Gastrocnemius medialis (tissue), 4 donors: ENCODE measurements at regions not wholly inside any gene's neighbourhood (a gene's known extent, or its start where the extent isn't known, plus 50 kb on each side); places are given as distances from the start of the nearest gene placed in this dataset.

Experiments used
- ATAC-seq, 2 donors: fragments of 150-250 bp; one replicate each; pipeline ENCODE4 v1.9.1; 2016
- DNase-seq, 2 donors: peaks; one replicate each; pipeline ENCODE4 v3.0.0-alpha.2; 2019
- H3K27ac ChIP-seq, 4 donors: fragments of 200-600 bp; sonication (generic); 1 replicate in 1 of 4; 2 replicates in 3 of 4; pipeline ENCODE4 v1.5.1; 2016 to 2018; ENCODE audit warnings: mild to moderate bottlenecking in 2 of 4, moderate library complexity in 1 of 4
- H3K27me3 ChIP-seq, 3 donors: fragments of 200-600 bp; sonication (generic) in 2 of 3; 1 replicate in 1 of 3; 2 replicates in 2 of 3; pipeline versions ENCODE4 v1.5.1 to v1.6.0; 2016 to 2019; ENCODE audit warnings: mild to moderate bottlenecking in 1 of 3, moderate library complexity in 1 of 3
- H3K36me3 ChIP-seq, 2 donors: fragments of 200-600 bp; sonication (generic) in 1 of 2; one replicate each; pipeline ENCODE4 v1.5.1; 2017 to 2018
- H3K4me1 ChIP-seq, 2 donors: fragments of 200-600 bp; sonication (generic) in 1 of 2; one replicate each; pipeline ENCODE4 v1.5.1; 2016 to 2017; ENCODE audit warnings: mild to moderate bottlenecking in 2 of 2
- H3K4me3 ChIP-seq, 4 donors: fragments of 200-600 bp; sonication (generic) in 3 of 4; 1 replicate in 1 of 4; 2 replicates in 3 of 4; pipeline ENCODE4 v1.5.1; 2016 to 2019; ENCODE audit warnings: mild to moderate bottlenecking in 2 of 4
- H3K9me3 ChIP-seq, 3 donors: fragments of 200-600 bp; sonication (generic) in 2 of 3; 1 replicate in 1 of 3; 2 replicates in 2 of 3; pipeline ENCODE4 v1.5.1; 2016 to 2019
- CTCF ChIP-seq, 5 experiments: fragments of 450-650 bp in 3 of 5; fragments of 200-600 bp in 2 of 5; sonication (generic) in 2 of 5; IDR thresholded peaks in 4 of 5; conservative IDR thresholded peaks in 1 of 5; 1 replicate in 4 of 5; 2 replicates in 1 of 5; pipeline ENCODE4 v1.5.1; 2016 to 2019; ENCODE audit warnings: antibody characterized with exemption in 5 of 5, mild to moderate bottlenecking in 3 of 5, moderate library complexity in 3 of 5
- POLR2A ChIP-seq, 2 donors: fragments of 450-650 bp; IDR thresholded peaks; one replicate each; pipeline ENCODE4 v1.6.1; 2017; ENCODE audit warnings: antibody characterized with exemption in 2 of 2, mild to moderate bottlenecking in 2 of 2, moderate library complexity in 2 of 2
- in situ Hi-C, 4 donors: fragments of 200-750 bp; cut with MboI; loops; one replicate each; pipeline versions ENCODE4 v1.15.0 to v1.8.0; 2017; ENCODE audit warnings: low sequenced_read_pairs in 4 of 4
- intact Hi-C: fragments of 100-400 bp; cut with DNase I; formaldehyde crosslinking; loops from one replicate; pipeline ENCODE4 v1.15.1; 2023; ENCODE audit warnings: low total_unique reads

GRCh38 chr3:147222291-147222690 is 184.1 kb downstream of the ZIC4 start:
- ATAC-seq (no peak), DNase-seq (no peak)
- in situ Hi-C loops, result no loop called here
- H3K36me3 ChIP-seq, result no peaks in the 10 kb centered on the region
- no peak overlapping the region for H3K27ac ChIP-seq
- H3K9me3 ChIP-seq, result no peaks in the 10 kb centered on the region
- no peaks in the 10 kb centered on the region for H3K4me1 ChIP-seq
- intact Hi-C loops, result no loop called here
- no peak for TF ChIP-seq CTCF (IDR thresholded peaks at IDR 0.05 in 4 of 5, conservative IDR thresholded peaks at IDR 0.05 in 1 of 5)
- TF ChIP-seq POLR2A (IDR thresholded peaks at IDR 0.05), result no peak
- H3K4me3 ChIP-seq, result no peak overlapping the region
- H3K27me3 ChIP-seq, result no peaks in the 10 kb centered on the region

- TF ChIP-seq CTCF (IDR thresholded peaks at IDR 0.05 in 4 of 5, conservative IDR thresholded peaks at IDR 0.05 in 1 of 5), result no peak
- TF ChIP-seq POLR2A (IDR thresholded peaks at IDR 0.05), result no peak
- H3K27me3 ChIP-seq, result no peaks in the 10 kb centered on the region
- no peak for ATAC-seq
- in situ Hi-C loops, result no loop called here
- H3K36me3 ChIP-seq, result no peaks in the 10 kb centered on the region
- H3K9me3 ChIP-seq, result no peaks in the 10 kb centered on the region
- intact Hi-C loops, result no loop called here
- H3K4me3 ChIP-seq, result no peak overlapping the region
- no peak for DNase-seq
- H3K4me1 ChIP-seq, result no peaks in the 10 kb centered on the region
- no peak overlapping the region for H3K27ac ChIP-seq
Observed at GRCh38 chr3:147218965-147219364, 187.4 kb downstream of the ZIC4 start.

GRCh38 chr3:147216143-147216673 is 190.1 kb downstream of the ZIC4 start:
- in situ Hi-C loops (no loop called here), intact Hi-C loops (no loop called here)
- no peak overlapping the region for H3K27ac ChIP-seq
- H3K4me1 ChIP-seq, result no peaks in the 10 kb centered on the region
- no peak for TF ChIP-seq CTCF (IDR thresholded peaks at IDR 0.05 in 4 of 5, conservative IDR thresholded peaks at IDR 0.05 in 1 of 5)
- no peak for TF ChIP-seq POLR2A (IDR thresholded peaks at IDR 0.05)
- DNase-seq, result no peak
- H3K36me3 ChIP-seq, result no peaks in the 10 kb centered on the region
- no peaks in the 10 kb centered on the region for H3K9me3 ChIP-seq
- H3K4me3 ChIP-seq, result no peak overlapping the region
- H3K27me3 ChIP-seq, result no peaks in the 10 kb centered on the region
- no peak for ATAC-seq

GRCh38 chr3:147215660-147216059 is 190.7 kb downstream of the ZIC4 start:
- Histone ChIP-seq H3K27ac (no peak overlapping the region), H3K4me3 (no peak overlapping the region), H3K4me1 (no peaks in the 10 kb centered on the region), H3K27me3 (no peaks in the 10 kb centered on the region), H3K9me3 (no peaks in the 10 kb centered on the region), H3K36me3 (no peaks in the 10 kb centered on the region)
- ATAC-seq (no peak), DNase-seq (no peak)
- intact Hi-C loops, result no loop called here
- in situ Hi-C loops, result no loop called here
- TF ChIP-seq POLR2A (IDR thresholded peaks at IDR 0.05) (no peak), CTCF (IDR thresholded peaks at IDR 0.05 in 4 of 5, conservative IDR thresholded peaks at IDR 0.05 in 1 of 5) (no peak)

GRCh38 chr3:147213633-147214032 is 192.7 kb downstream of the ZIC4 start:
- in situ Hi-C loops, result no loop called here
- Histone ChIP-seq H3K27me3 (no peaks in the 10 kb centered on the region), H3K36me3 (no peaks in the 10 kb centered on the region), H3K9me3 (no peaks in the 10 kb centered on the region), H3K4me1 (no peaks in the 10 kb centered on the region), H3K4me3 (no peak overlapping the region), H3K27ac (no peak overlapping the region)
- TF ChIP-seq CTCF (IDR thresholded peaks at IDR 0.05 in 4 of 5, conservative IDR thresholded peaks at IDR 0.05 in 1 of 5), result no peak
- TF ChIP-seq POLR2A (IDR thresholded peaks at IDR 0.05), result no peak
- no peak for ATAC-seq
- no peak for DNase-seq
- intact Hi-C loops, result no loop called here
